HG03565 (cell line): ENCODE measurements at regions not wholly inside any gene's neighbourhood (a gene's known extent, or its start where the extent isn't known, plus 50 kb on each side); places are given as distances from the start of the nearest gene placed in this dataset.
"Not testable (repeated sequence)": the region's sequence is repeated elsewhere in the genome, so short reads cannot be mapped to it uniquely, and the experiment has no call there.

Experiments used
- ATAC-seq: cut with Tn5 transposase; IDR thresholded peaks from one replicate; pipeline ENCODE4 v1.9.1; 2021; ENCODE audit warnings: mild to moderate bottlenecking, moderate library complexity; ENCODE audit not compliant: unreplicated experiment

- ATAC-seq: no peak
Measured at GRCh38 chr4:53959343-53960120, 104.9 kb downstream of the CHIC2 start.

- ATAC-seq: no peak
Measured at GRCh38 chr4:53956454-53956853, 108.0 kb downstream of the CHIC2 start.

- no peak for ATAC-seq
Measured at GRCh38 chr4:53956053-53956452, 108.4 kb downstream of the CHIC2 start.

GRCh38 chr4:53951414-53951813 lies 113.0 kb downstream of the CHIC2 start:
- no peak for ATAC-seq

- no peak for ATAC-seq
Measured at GRCh38 chr4:53943345-53944085, 120.9 kb downstream of the CHIC2 start.

DNA sequence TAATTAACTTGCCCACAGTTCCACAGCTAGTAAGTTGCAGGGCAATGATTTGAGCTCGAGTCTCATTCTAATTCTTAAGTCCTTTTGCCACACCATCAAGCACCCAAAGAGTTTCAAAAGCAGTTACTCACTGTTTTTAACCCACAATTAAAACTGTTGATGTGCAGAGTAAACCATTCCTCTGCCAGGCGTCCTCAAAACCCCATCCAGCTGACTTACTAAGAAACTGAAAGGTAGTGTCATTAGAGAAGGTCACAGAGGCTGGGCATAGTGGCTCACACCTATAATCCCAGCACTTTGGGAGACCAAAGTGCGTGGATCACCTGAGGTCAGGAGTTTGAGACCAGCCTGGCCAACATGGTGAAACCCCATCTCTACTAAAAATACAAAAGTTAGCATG lies 121.7 kb downstream of the CHIC2 start:
- ATAC-seq: no peak

GRCh38 chr4:53941331-53941730 lies 123.1 kb downstream of the CHIC2 start:
- no peak for ATAC-seq

DNA sequence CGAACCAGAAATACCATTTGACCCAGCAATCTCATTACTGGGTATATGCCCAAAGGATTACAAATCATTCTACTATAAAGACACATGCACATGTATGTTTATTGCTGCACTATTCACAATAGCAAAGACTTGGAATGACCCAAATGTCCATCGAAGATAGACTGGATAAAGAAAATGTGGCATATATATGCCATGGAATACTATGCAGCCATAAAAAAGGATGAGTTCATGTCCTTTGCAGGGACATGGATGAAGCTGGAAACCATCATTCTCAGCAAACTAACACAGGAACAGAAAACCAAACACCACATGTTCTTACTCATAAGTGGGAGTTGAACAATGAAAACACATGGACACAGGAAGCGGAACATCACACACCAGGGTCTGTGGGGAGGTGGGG lies 124.5 kb downstream of the CHIC2 start:
- not testable (repeated sequence) for ATAC-seq

DNA sequence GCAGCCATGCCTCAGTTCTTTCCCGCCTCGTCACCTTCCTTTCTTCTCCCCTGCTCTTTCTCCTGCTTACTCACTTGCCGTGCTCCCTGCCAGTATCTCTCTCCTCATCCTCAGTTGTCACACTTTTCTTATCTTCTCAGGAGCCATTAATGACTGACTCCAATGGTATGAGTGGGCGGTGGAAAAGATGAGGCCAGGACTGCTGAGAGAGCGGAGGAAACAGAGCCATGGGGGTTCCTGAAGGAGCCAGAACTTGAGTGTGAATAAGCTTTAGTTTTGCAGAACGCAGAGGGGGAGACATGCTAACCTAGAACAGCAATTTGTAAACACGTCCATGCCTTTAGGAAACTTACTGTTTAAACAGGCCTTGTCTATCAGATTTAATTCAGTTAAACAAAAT lies 126.5 kb downstream of the CHIC2 start:
- ATAC-seq: no peak

DNA sequence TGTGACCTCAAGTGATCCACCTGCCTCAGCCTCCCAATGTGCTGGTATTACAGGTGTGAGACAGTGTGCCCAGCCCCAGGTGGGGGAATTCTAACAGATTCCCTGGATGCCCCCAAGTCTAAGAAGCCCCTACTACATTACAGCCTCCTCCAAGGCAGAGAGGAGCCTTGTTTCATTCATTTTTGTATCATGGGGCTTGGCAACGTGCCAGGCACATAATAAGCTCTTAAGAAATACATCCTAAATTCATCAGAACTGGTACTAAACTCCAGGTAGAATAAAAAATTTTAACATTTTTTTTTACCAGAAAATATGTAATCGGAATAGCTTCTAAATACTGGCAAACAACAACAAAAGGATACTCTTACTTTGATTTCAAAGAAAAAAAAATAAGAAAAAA lies 127.1 kb downstream of the CHIC2 start:
- ATAC-seq: no peak

DNA sequence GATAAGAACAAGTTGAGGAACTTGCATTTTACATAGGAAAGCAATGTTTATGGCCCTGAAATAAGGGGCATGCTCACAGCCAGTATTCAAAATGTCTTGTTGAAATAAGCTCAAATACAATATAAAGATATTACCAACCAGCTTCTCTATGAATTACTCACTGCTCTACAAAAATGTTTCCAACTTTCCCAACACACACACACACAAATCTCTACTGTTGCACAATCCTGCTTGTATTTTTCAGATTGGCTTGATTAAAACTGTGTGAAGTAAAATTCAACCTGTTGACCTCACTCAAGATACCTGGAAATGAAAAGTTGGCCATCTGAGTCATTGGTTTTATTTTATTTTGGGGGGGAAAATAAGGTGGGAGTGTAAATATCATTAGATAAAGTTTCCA lies 128.6 kb downstream of the CHIC2 start:
- no peak for ATAC-seq

DNA sequence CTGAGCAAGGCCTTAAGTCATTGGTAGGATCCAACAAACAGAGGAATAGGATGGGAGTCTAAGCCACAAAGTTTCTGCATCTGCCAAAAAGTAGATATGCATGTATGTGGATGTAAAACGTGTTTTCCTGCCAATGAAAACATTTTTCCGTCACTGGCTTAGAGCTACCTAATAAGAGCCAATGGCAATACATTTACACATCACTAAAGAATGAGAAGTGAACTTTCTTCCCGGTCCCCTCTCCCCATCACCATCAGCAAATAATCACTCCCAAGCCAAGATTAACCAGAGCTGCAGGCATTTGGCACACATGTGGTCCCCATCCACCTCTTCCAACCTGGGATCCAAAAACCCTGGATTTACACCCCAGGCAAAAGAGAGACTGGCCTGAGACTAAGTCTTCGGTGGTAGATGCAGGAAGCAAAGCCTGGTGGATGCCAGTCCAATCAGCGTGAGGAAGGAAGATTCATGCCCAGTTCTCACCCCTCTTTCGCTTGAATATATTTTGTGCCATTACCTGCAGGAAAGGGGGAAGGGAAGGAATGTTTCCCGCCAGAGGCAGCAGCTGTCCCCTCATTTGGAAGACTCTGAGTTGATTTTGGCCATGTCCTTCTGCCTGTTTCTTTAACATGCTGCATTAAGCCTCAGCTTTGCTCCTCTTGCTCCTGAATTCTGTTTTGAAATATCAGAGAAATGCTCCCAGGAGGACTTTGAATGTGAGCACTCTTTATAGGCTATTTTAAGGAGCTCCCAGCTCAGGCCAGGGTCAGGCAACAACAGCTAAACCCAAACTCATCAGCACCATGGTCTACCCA lies 131.4 kb downstream of the CHIC2 start:
- no peak for ATAC-seq

- no peak for ATAC-seq
Measured at GRCh38 chr4:53931461-53931961, 132.9 kb downstream of the CHIC2 start.

DNA sequence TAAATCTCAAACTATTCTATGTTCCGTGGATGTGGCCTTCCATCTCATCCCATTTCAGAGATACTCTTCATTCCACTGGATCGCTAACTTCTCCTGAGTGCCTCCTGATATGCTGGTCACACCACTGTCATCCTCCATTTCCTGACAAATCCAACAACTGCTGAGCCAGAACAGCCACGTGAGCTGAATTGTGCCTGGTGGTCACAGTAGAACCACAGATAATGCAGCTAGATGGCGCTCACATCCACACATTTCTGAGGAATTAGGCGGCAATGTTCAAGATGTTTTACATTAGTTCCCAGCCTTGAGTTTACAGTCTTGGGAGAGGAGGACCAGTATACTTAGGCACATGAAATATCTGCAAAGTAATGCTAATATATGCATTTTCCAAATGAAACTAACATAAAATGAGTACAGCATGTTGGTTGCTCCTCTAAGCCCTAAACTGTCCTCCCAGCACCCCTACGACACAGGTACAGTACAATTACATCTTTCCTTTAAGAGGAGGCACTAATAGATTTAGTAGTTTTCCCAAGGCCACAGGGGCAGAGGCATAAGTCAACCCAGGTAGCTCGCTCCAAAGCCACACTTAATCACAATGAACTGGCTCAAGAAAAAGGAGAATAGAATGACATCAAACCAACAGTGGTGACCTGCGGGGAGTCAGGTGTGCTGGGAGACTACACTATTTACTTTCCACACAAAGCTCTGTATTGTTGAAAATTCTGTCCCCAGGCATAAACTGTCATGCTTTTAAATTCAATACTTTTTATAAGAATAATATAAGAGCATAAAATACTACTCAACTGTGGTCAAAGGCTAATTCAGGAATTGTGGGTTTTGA lies 134.2 kb downstream of the CHIC2 start:
- ATAC-seq: no peak

DNA sequence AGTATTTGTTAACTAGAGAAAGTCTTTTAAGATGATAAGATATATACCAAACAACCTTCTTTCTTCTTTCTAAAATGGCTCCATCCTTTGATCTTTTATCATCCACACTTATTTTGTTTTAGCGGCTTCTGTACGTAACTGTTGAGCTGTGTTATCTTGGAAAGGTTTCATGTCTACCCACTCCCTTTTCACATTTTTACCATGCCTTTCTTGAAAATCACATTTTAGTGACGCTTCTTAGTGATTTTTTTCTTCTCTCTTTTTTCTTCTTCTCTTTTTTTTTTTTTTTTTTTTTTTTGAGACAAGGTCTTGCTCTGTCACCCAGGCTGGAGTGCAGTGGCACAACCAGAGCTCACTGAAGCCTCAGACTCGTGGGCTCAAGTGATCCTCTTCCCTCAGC lies 135.1 kb downstream of the CHIC2 start:
- ATAC-seq: no peak

GRCh38 chr4:53928825-53929224 lies 135.6 kb downstream of the CHIC2 start:
- ATAC-seq: no peak

GRCh38 chr4:53925050-53925605 lies 139.3 kb downstream of the CHIC2 start:
- no peak for ATAC-seq

- ATAC-seq: no peak
Measured at GRCh38 chr4:53924333-53925049, 139.9 kb downstream of the CHIC2 start.

GRCh38 chr4:53923921-53924320 lies 140.5 kb downstream of the CHIC2 start:
- ATAC-seq: no peak

- no peak for ATAC-seq
Measured at GRCh38 chr4:53921856-53922255, 142.5 kb downstream of the CHIC2 start.
